ENCODE measurements at regions not wholly inside any gene's neighbourhood (a gene's known extent, or its start where the extent isn't known, plus 50 kb on each side); places are given as distances from the start of the nearest gene placed in this dataset.
"Not testable (repeated sequence)": the region's sequence is repeated elsewhere in the genome, so short reads cannot be mapped to it uniquely, and the experiment has no call there.

GRCh38 chr18:10354890-10355289 is 99.5 kb upstream of the APCDD1 start:
- Mint-ChIP-seq H3K27ac (ENCODE audit: low read depth, unreplicated experiment) (no peak overlapping the region), H3K9me3 (ENCODE audit: unreplicated experiment) (no peaks in the 10 kb centered on the region), H3K27me3 (ENCODE audit: insufficient read depth, unreplicated experiment) (no peaks in the 10 kb centered on the region), H3K4me3 (ENCODE audit: unreplicated experiment) (no peak overlapping the region), H3K4me1 (ENCODE audit: insufficient read depth, unreplicated experiment) (peaks cover 8% of the 10 kb centered on the region), H3K36me3 (ENCODE audit: insufficient read depth, unreplicated experiment) (no peaks in the 10 kb centered on the region)
- intact Hi-C loops (cut with micrococcal nuclease): no loop called here
- POLR2A ChIA-PET: interaction anchor here (1.8 kb wide), 1 partner anchor 19 kb away, joined by 3 read pairs; no protein-coding TSS in a partner anchor
- TF ChIP-seq CTCF (IDR thresholded peaks at IDR 0.05; ENCODE audit: unreplicated experiment): no peak
- no TSS peak for BruUV-seq (replicated peaks)
- DNase-seq (ENCODE audit: unreplicated experiment): no peak
- CTCF ChIA-PET: interaction anchor here (0.6 kb wide), 1 partner anchor 1710 kb away, joined by 3 read pairs; no protein-coding TSS in a partner anchor

- POLR2A ChIA-PET; H3K36me3 Mint-ChIP-seq (ENCODE audit: insufficient read depth, unreplicated experiment); H3K4me3 Mint-ChIP-seq (ENCODE audit: unreplicated experiment); CTCF ChIA-PET; H3K27me3 Mint-ChIP-seq (ENCODE audit: insufficient read depth, unreplicated experiment); H3K9me3 Mint-ChIP-seq (ENCODE audit: unreplicated experiment); H3K27ac Mint-ChIP-seq (ENCODE audit: low read depth, unreplicated experiment); BruUV-seq (replicated peaks); intact Hi-C loops (cut with micrococcal nuclease); H3K4me1 Mint-ChIP-seq (ENCODE audit: insufficient read depth, unreplicated experiment); DNase-seq (ENCODE audit: unreplicated experiment): not testable (repeated sequence)
Observed at GRCh38 chr18:10356999-10357398, 97.4 kb upstream of the APCDD1 start.

GRCh38 chr18:10361660-10362059 is 92.8 kb upstream of the APCDD1 start:
- ChIA-PET CTCF (interaction anchor here (0.5 kb wide), 1 partner anchor 390 kb away, joined by 4 read pairs; no protein-coding TSS in a partner anchor), POLR2A (no interaction called here)
- peaks cover 6% of the 10 kb centered on the region for H3K36me3 Mint-ChIP-seq (ENCODE audit: insufficient read depth, unreplicated experiment)
- no peaks in the 10 kb centered on the region for H3K27me3 Mint-ChIP-seq (ENCODE audit: insufficient read depth, unreplicated experiment)
- no peak overlapping the region for H3K27ac Mint-ChIP-seq (ENCODE audit: low read depth, unreplicated experiment)
- H3K4me1 Mint-ChIP-seq (ENCODE audit: insufficient read depth, unreplicated experiment): no peaks in the 10 kb centered on the region
- intact Hi-C loops (cut with micrococcal nuclease): no loop called here
- no peak overlapping the region for H3K4me3 Mint-ChIP-seq (ENCODE audit: unreplicated experiment)
- no TSS peak for BruUV-seq (replicated peaks)
- peaks cover 16% of the 10 kb centered on the region for H3K9me3 Mint-ChIP-seq (ENCODE audit: unreplicated experiment)
- TF ChIP-seq CTCF (IDR thresholded peaks at IDR 0.05; ENCODE audit: unreplicated experiment): no peak
- no peak for DNase-seq (ENCODE audit: unreplicated experiment)

GRCh38 chr18:10365021-10365500 is 89.4 kb upstream of the APCDD1 start:
- Mint-ChIP-seq H3K27ac (ENCODE audit: low read depth, unreplicated experiment) (no peak overlapping the region), H3K4me1 (ENCODE audit: insufficient read depth, unreplicated experiment) (no peaks in the 10 kb centered on the region), H3K27me3 (ENCODE audit: insufficient read depth, unreplicated experiment) (no peaks in the 10 kb centered on the region), H3K9me3 (ENCODE audit: unreplicated experiment) (peaks cover 16% of the 10 kb centered on the region), H3K4me3 (ENCODE audit: unreplicated experiment) (no peak overlapping the region), H3K36me3 (ENCODE audit: insufficient read depth, unreplicated experiment) (peaks cover 6% of the 10 kb centered on the region)
- CTCF ChIA-PET: no interaction called here
- no peak for DNase-seq (ENCODE audit: unreplicated experiment)
- BruUV-seq (replicated peaks): no TSS peak
- no peak for TF ChIP-seq CTCF (IDR thresholded peaks at IDR 0.05; ENCODE audit: unreplicated experiment)
- intact Hi-C loops (cut with micrococcal nuclease): no loop called here
- POLR2A ChIA-PET: no interaction called here

GRCh38 chr18:10365901-10366300 is 88.5 kb upstream of the APCDD1 start:
- Mint-ChIP-seq H3K27ac (ENCODE audit: low read depth, unreplicated experiment) (no peak overlapping the region), H3K27me3 (ENCODE audit: insufficient read depth, unreplicated experiment) (no peaks in the 10 kb centered on the region), H3K9me3 (ENCODE audit: unreplicated experiment) (peaks cover 16% of the 10 kb centered on the region), H3K36me3 (ENCODE audit: insufficient read depth, unreplicated experiment) (peaks cover 5% of the 10 kb centered on the region), H3K4me3 (ENCODE audit: unreplicated experiment) (no peak overlapping the region), H3K4me1 (ENCODE audit: insufficient read depth, unreplicated experiment) (no peaks in the 10 kb centered on the region)
- POLR2A ChIA-PET: no interaction called here
- TF ChIP-seq CTCF (IDR thresholded peaks at IDR 0.05; ENCODE audit: unreplicated experiment): no peak
- BruUV-seq (replicated peaks): no TSS peak
- intact Hi-C loops (cut with micrococcal nuclease): no loop called here
- no peak for DNase-seq (ENCODE audit: unreplicated experiment)
- CTCF ChIA-PET: no interaction called here
